ENCODE measurements at regions not wholly inside any gene's neighbourhood (a gene's known extent, or its start where the extent isn't known, plus 50 kb on each side); places are given as distances from the start of the nearest gene placed in this dataset.

DNA sequence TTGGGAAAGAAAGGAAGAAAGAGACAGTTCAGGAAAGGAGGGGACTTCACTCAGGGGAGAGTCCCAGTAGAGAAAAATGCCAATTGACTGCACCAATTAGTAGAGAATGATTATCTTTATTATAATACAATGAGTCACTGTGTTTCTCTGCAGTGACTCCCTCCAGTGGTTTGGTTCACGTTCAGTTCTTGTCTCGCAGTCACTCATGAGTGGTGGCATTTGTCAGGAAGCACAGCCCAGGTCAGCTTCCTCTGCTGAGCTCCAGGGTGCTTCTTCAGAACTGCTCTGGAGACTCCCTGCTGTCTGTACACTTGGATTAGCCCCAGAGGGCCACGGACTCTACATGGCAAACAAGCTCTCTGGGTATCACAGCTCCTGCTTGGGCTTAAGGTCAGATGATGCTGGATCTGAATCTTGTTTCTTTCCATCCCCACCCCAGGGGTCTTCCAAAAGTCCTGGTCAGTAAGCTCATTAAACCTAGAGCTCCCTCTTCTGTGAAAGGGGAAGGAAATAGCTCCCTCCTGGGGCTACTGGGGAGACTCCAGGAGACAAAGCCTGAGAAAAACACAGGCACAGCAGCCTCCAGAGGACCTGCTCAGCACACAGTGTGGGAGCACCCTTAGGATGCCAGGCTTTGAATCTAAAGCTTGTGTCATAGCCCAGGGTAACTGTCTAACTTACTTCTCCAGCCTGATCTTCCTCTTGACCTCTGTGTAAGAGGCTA, 619.0 kb downstream of the AJAP1 start:
- no peak overlapping the region for H3K4me3 ChIP-seq (ENCODE audit: low read depth, low read length)
- no peak for DNase-seq (ENCODE audit: low read depth)
- TF ChIP-seq, protein P1, sequence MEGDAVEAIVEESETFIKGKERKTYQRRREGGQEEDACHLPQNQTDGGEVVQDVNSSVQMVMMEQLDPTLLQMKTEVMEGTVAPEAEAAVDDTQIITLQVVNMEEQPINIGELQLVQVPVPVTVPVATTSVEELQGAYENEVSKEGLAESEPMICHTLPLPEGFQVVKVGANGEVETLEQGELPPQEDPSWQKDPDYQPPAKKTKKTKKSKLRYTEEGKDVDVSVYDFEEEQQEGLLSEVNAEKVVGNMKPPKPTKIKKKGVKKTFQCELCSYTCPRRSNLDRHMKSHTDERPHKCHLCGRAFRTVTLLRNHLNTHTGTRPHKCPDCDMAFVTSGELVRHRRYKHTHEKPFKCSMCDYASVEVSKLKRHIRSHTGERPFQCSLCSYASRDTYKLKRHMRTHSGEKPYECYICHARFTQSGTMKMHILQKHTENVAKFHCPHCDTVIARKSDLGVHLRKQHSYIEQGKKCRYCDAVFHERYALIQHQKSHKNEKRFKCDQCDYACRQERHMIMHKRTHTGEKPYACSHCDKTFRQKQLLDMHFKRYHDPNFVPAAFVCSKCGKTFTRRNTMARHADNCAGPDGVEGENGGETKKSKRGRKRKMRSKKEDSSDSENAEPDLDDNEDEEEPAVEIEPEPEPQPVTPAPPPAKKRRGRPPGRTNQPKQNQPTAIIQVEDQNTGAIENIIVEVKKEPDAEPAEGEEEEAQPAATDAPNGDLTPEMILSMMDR (IDR thresholded peaks at IDR 0.05; ENCODE audit: control insufficient read depth, extremely low read depth, insufficient read depth): no peak

DNA sequence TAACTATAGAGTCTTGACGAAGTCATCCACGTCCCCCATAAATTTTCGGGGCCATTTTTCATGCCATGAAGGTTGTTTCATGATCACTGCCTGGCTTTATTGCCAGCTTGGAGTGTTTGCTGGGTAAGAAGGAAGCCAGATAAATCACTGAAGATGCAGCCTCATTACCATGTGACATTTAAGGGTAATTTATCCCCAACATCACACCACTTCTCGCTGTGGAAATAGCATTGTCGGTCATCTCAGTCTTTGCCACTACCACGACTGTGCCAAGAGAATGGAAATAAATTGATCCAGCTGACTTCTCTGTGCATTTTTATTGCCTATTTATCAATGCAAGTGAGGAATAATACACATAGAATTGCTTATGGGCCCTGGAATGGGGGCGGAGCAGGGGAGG, 617.9 kb downstream of the AJAP1 start:
- TF ChIP-seq, protein P1 (IDR thresholded peaks at IDR 0.05; ENCODE audit: control insufficient read depth, extremely low read depth, insufficient read depth): no peak
- no peak for DNase-seq (ENCODE audit: low read depth)
- no peak overlapping the region for H3K4me3 ChIP-seq (ENCODE audit: low read depth, low read length)

DNA sequence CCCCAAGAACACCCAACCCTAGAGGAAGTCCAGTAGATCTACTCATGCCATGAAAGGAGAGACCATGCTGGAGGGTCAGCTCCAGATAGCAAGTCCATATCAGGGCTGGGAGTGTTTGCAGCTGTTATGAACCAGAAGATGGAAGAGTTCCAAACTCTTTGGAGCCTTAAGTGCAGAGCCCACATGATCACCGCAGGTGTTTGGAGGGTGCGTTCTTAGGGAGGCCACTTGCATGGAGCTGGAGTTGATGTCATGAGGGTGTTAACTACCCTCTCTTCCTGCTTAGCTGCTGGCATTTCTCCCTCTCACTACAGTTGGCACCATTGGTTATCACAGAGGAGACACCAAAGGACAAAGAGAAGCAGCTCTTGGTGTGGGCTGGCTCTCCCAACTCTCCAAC, 616.9 kb downstream of the AJAP1 start:
- DNase-seq (ENCODE audit: low read depth): no peak

GRCh38 chr1:5269901-5270300, 615.5 kb downstream of the AJAP1 start:
- H3K4me3 ChIP-seq (ENCODE audit: low read depth, low read length): no peak overlapping the region
- no peak for DNase-seq (ENCODE audit: low read depth)
- TF ChIP-seq, protein P1 (IDR thresholded peaks at IDR 0.05; ENCODE audit: control insufficient read depth, extremely low read depth, insufficient read depth): no peak

More for the DNA sequence above, 616.9 kb downstream of the AJAP1 start:
- TF ChIP-seq, protein P1 (IDR thresholded peaks at IDR 0.05; ENCODE audit: control insufficient read depth, extremely low read depth, insufficient read depth): no peak
- no peak overlapping the region for H3K4me3 ChIP-seq (ENCODE audit: low read depth, low read length)

DNA sequence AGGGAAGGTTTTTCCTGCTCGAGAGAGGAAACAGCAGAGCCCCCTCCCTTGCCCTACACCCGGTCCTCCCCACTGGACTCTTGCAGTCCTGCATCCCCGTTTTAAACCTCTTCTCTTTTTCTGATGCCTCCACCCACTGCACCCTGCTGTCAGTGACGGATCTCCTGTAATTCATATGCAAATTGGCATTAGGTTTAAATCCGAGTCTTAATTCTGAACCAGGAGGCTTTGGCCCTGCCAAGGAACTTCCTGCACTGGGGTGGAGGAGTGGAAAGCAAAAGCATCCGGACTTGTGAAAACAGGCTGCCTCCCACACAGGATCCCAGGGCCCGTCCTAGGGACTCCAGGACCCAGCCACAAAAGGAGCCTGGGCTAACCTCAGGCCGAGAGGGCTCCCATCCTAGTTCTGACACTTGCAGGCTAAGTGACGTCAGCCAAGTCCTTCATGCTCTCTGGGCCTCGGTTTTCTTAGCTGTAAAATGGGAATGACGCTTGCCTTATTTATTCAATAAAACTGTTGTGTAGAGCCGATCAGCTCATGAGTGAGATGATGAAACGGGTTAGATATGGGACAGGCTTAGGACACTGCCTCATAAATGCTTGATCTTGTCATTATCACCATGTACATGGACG, 613.3 kb downstream of the AJAP1 start:
- DNase-seq (ENCODE audit: low read depth): no peak
- TF ChIP-seq, protein P1 (IDR thresholded peaks at IDR 0.05; ENCODE audit: control insufficient read depth, extremely low read depth, insufficient read depth): no peak
- no peak overlapping the region for H3K4me3 ChIP-seq (ENCODE audit: low read depth, low read length)

GRCh38 chr1:5265438-5266075, 611.1 kb downstream of the AJAP1 start:
- no peak for DNase-seq (ENCODE audit: low read depth)
- H3K4me3 ChIP-seq (ENCODE audit: low read depth, low read length): no peak overlapping the region
- TF ChIP-seq, protein P1 (IDR thresholded peaks at IDR 0.05; ENCODE audit: control insufficient read depth, extremely low read depth, insufficient read depth): no peak
